ENCODE measurements at regions not wholly inside any gene's neighbourhood (a gene's known extent, or its start where the extent isn't known, plus 50 kb on each side); places are given as distances from the start of the nearest gene placed in this dataset.

- H3K9me2 ChIP-seq (replicated peaks; ENCODE audit: low read depth, low read length): no peaks in the 10 kb centered on the region
- no peak overlapping the region for H3K9ac ChIP-seq (ENCODE audit: low read depth, low read length, poor library complexity, severe bottlenecking)
- H3K9me3 ChIP-seq (ENCODE audit: insufficient read depth, low read depth, low read length): peaks cover 3% of the 10 kb centered on the region; the same call in 1 of the 2 replicates
- H2AFZ ChIP-seq (ENCODE audit: low read length): no peak overlapping the region
- no peaks in the 10 kb centered on the region for H3K27me3 ChIP-seq (ENCODE audit: insufficient read depth, low read length, poor library complexity, severe bottlenecking)
- TF ChIP-seq EZH2phosphoT487 (IDR thresholded peaks at IDR 0.05; ENCODE audit: borderline replicate concordance) (no peak), CTCF (conservative IDR thresholded peaks at IDR 0.05; ENCODE audit: low read length) (no peak)
- no peaks in the 10 kb centered on the region for H3K4me1 ChIP-seq (ENCODE audit: insufficient read depth, low read length, poor library complexity, severe bottlenecking)
- no peaks in the 10 kb centered on the region for H3K36me3 ChIP-seq (ENCODE audit: insufficient read depth, low read length)
- H3K4me2 ChIP-seq (ENCODE audit: low read depth, low read length, poor library complexity, severe bottlenecking): no peak overlapping the region
- no peaks in the 10 kb centered on the region for H4K20me1 ChIP-seq (ENCODE audit: insufficient read depth, low read length, poor library complexity, severe bottlenecking)
- H3F3A ChIP-seq (ENCODE audit: low read depth): no peaks in the 10 kb centered on the region
- H3K4me3 ChIP-seq (ENCODE audit: low read length, poor library complexity, severe bottlenecking): no peak overlapping the region
- no peaks in the 10 kb centered on the region for H3K79me2 ChIP-seq (ENCODE audit: insufficient read depth, low read length)
These were observed 122.0 kb downstream of the HTR1B start for GRCh38 chr6:77341058-77341986.

- H3K4me1 ChIP-seq (ENCODE audit: insufficient read depth, low read length, poor library complexity, severe bottlenecking): no peaks in the 10 kb centered on the region
These were observed 123.0 kb downstream of the HTR1B start for GRCh38 chr6:77340331-77340730.

GRCh38 chr6:77339926-77340325 is 123.4 kb downstream of the HTR1B start:
- no peak overlapping the region for H3K9ac ChIP-seq (ENCODE audit: low read depth, low read length, poor library complexity, severe bottlenecking)
- H3F3A ChIP-seq (ENCODE audit: low read depth): no peaks in the 10 kb centered on the region
- H3K27me3 ChIP-seq (ENCODE audit: insufficient read depth, low read length, poor library complexity, severe bottlenecking): no peaks in the 10 kb centered on the region
- H3K9me2 ChIP-seq (replicated peaks; ENCODE audit: low read depth, low read length): no peaks in the 10 kb centered on the region
- H4K20me1 ChIP-seq (ENCODE audit: insufficient read depth, low read length, poor library complexity, severe bottlenecking): no peaks in the 10 kb centered on the region
- no peak overlapping the region for H3K4me3 ChIP-seq (ENCODE audit: low read length, poor library complexity, severe bottlenecking)
- no peaks in the 10 kb centered on the region for H3K4me1 ChIP-seq (ENCODE audit: insufficient read depth, low read length, poor library complexity, severe bottlenecking)
- H3K36me3 ChIP-seq (ENCODE audit: insufficient read depth, low read length): no peaks in the 10 kb centered on the region
- no peak overlapping the region for H3K4me2 ChIP-seq (ENCODE audit: low read depth, low read length, poor library complexity, severe bottlenecking)
- no peak overlapping the region for H2AFZ ChIP-seq (ENCODE audit: low read length)
- peaks cover 3% of the 10 kb centered on the region; the same call in 1 of the 2 replicates for H3K9me3 ChIP-seq (ENCODE audit: insufficient read depth, low read depth, low read length)
- TF ChIP-seq EZH2phosphoT487 (IDR thresholded peaks at IDR 0.05; ENCODE audit: borderline replicate concordance) (no peak), CTCF (conservative IDR thresholded peaks at IDR 0.05; ENCODE audit: low read length) (no peak)
- no peaks in the 10 kb centered on the region for H3K79me2 ChIP-seq (ENCODE audit: insufficient read depth, low read length)

More at GRCh38 chr6:77340331-77340730, 123.0 kb downstream of the HTR1B start:
- Histone ChIP-seq H3K4me2 (ENCODE audit: low read depth, low read length, poor library complexity, severe bottlenecking) (no peak overlapping the region), H4K20me1 (ENCODE audit: insufficient read depth, low read length, poor library complexity, severe bottlenecking) (no peaks in the 10 kb centered on the region), H3K36me3 (ENCODE audit: insufficient read depth, low read length) (no peaks in the 10 kb centered on the region), H2AFZ (ENCODE audit: low read length) (no peak overlapping the region), H3K9ac (ENCODE audit: low read depth, low read length, poor library complexity, severe bottlenecking) (no peak overlapping the region), H3K9me2 (replicated peaks; ENCODE audit: low read depth, low read length) (no peaks in the 10 kb centered on the region), H3F3A (ENCODE audit: low read depth) (no peaks in the 10 kb centered on the region), H3K9me3 (ENCODE audit: insufficient read depth, low read depth, low read length) (peaks cover 3% of the 10 kb centered on the region; the same call in 1 of the 2 replicates), H3K79me2 (ENCODE audit: insufficient read depth, low read length) (no peaks in the 10 kb centered on the region), H3K27me3 (ENCODE audit: insufficient read depth, low read length, poor library complexity, severe bottlenecking) (no peaks in the 10 kb centered on the region), H3K4me3 (ENCODE audit: low read length, poor library complexity, severe bottlenecking) (no peak overlapping the region)
- TF ChIP-seq CTCF (conservative IDR thresholded peaks at IDR 0.05; ENCODE audit: low read length): no peak
- no peak for TF ChIP-seq EZH2phosphoT487 (IDR thresholded peaks at IDR 0.05; ENCODE audit: borderline replicate concordance)
